ENCODE measurements at regions not wholly inside any gene's neighbourhood (a gene's known extent, or its start where the extent isn't known, plus 50 kb on each side); places are given as distances from the start of the nearest gene placed in this dataset.

- H3K9ac ChIP-seq (ENCODE audit: insufficient read depth, low read length): no peak overlapping the region
- H3K4me3 ChIP-seq (replicated peaks in 1 of 4; ENCODE audit: control extremely low read depth in 1 of 4, insufficient read depth in 1 of 4, low read depth in 3 of 4, low read length in 4 of 4): no peak overlapping the region
- H3K4me1 ChIP-seq (ENCODE audit: control insufficient read depth, extremely low read depth, insufficient read depth, low read length): no peaks in the 10 kb centered on the region
- H3K36me3 ChIP-seq (ENCODE audit: control insufficient read depth, insufficient read depth, low read length): no peaks in the 10 kb centered on the region
- no peak for TF ChIP-seq EZH2 (IDR thresholded peaks at IDR 0.05; ENCODE audit: low read length, missing control alignments)
- no peak for TF ChIP-seq CTCF (conservative IDR thresholded peaks at IDR 0.05 in 1 of 2, IDR thresholded peaks at IDR 0.05 in 1 of 2; ENCODE audit: low read depth in 1 of 2, low read length in 2 of 2)
- H3K9me3 ChIP-seq (ENCODE audit: control insufficient read depth, insufficient read depth, low read depth, low read length): no peaks in the 10 kb centered on the region
- DNase-seq (ENCODE audit: low read depth in 2 of 2): no peak
- H3K4me2 ChIP-seq (ENCODE audit: extremely low read depth, insufficient read depth, low read length): no peak overlapping the region
- H3K79me2 ChIP-seq (ENCODE audit: control insufficient read depth, insufficient read depth, low read length): no peaks in the 10 kb centered on the region
- no peaks in the 10 kb centered on the region for H3K27me3 ChIP-seq (ENCODE audit: control insufficient read depth, insufficient read depth, low read length)
- H4K20me1 ChIP-seq (ENCODE audit: control insufficient read depth, extremely low read depth, insufficient read depth, low read length): no peaks in the 10 kb centered on the region
- H3K27ac ChIP-seq (ENCODE audit: insufficient read depth, low read length): no peak overlapping the region
- H2AFZ ChIP-seq (ENCODE audit: low read length): no peak overlapping the region
These were observed 94.0 kb upstream of the GNAO1 start for GRCh38 chr16:56097306-56097705.

GRCh38 chr16:56094231-56094630 lies 97.1 kb upstream of the GNAO1 start:
- Histone ChIP-seq H4K20me1 (ENCODE audit: control insufficient read depth, extremely low read depth, insufficient read depth, low read length) (no peaks in the 10 kb centered on the region), H3K4me3 (replicated peaks in 1 of 4; ENCODE audit: control extremely low read depth in 1 of 4, insufficient read depth in 1 of 4, low read depth in 3 of 4, low read length in 4 of 4) (no peak overlapping the region), H3K4me1 (ENCODE audit: control insufficient read depth, extremely low read depth, insufficient read depth, low read length) (no peaks in the 10 kb centered on the region), H3K4me2 (ENCODE audit: extremely low read depth, insufficient read depth, low read length) (no peak overlapping the region), H3K79me2 (ENCODE audit: control insufficient read depth, insufficient read depth, low read length) (no peaks in the 10 kb centered on the region), H3K9me3 (ENCODE audit: control insufficient read depth, insufficient read depth, low read depth, low read length) (no peaks in the 10 kb centered on the region), H3K27me3 (ENCODE audit: control insufficient read depth, insufficient read depth, low read length) (no peaks in the 10 kb centered on the region), H3K36me3 (ENCODE audit: control insufficient read depth, insufficient read depth, low read length) (no peaks in the 10 kb centered on the region), H3K9ac (ENCODE audit: insufficient read depth, low read length) (no peak overlapping the region), H2AFZ (ENCODE audit: low read length) (no peak overlapping the region), H3K27ac (ENCODE audit: insufficient read depth, low read length) (no peak overlapping the region)
- no peak for TF ChIP-seq EZH2 (IDR thresholded peaks at IDR 0.05; ENCODE audit: low read length, missing control alignments)
- no peak for TF ChIP-seq CTCF (conservative IDR thresholded peaks at IDR 0.05 in 1 of 2, IDR thresholded peaks at IDR 0.05 in 1 of 2; ENCODE audit: low read depth in 1 of 2, low read length in 2 of 2)
- no peak for DNase-seq (ENCODE audit: low read depth in 2 of 2)

- no peak overlapping the region for H3K4me3 ChIP-seq (replicated peaks in 1 of 4; ENCODE audit: control extremely low read depth in 1 of 4, insufficient read depth in 1 of 4, low read depth in 3 of 4, low read length in 4 of 4)
- no peaks in the 10 kb centered on the region for H3K27me3 ChIP-seq (ENCODE audit: control insufficient read depth, insufficient read depth, low read length)
- no peaks in the 10 kb centered on the region for H4K20me1 ChIP-seq (ENCODE audit: control insufficient read depth, extremely low read depth, insufficient read depth, low read length)
- no peaks in the 10 kb centered on the region for H3K36me3 ChIP-seq (ENCODE audit: control insufficient read depth, insufficient read depth, low read length)
- no peak for DNase-seq (ENCODE audit: low read depth in 2 of 2)
- no peak overlapping the region for H3K27ac ChIP-seq (ENCODE audit: insufficient read depth, low read length)
- no peaks in the 10 kb centered on the region for H3K79me2 ChIP-seq (ENCODE audit: control insufficient read depth, insufficient read depth, low read length)
- H3K9me3 ChIP-seq (ENCODE audit: control insufficient read depth, insufficient read depth, low read depth, low read length): no peaks in the 10 kb centered on the region
- TF ChIP-seq EZH2 (IDR thresholded peaks at IDR 0.05; ENCODE audit: low read length, missing control alignments) (no peak), CTCF (conservative IDR thresholded peaks at IDR 0.05 in 1 of 2, IDR thresholded peaks at IDR 0.05 in 1 of 2; ENCODE audit: low read depth in 1 of 2, low read length in 2 of 2) (no peak)
- H3K4me2 ChIP-seq (ENCODE audit: extremely low read depth, insufficient read depth, low read length): no peak overlapping the region
- H3K4me1 ChIP-seq (ENCODE audit: control insufficient read depth, extremely low read depth, insufficient read depth, low read length): no peaks in the 10 kb centered on the region
- H2AFZ ChIP-seq (ENCODE audit: low read length): no peak overlapping the region
- H3K9ac ChIP-seq (ENCODE audit: insufficient read depth, low read length): no peak overlapping the region
These were observed 98.2 kb upstream of the GNAO1 start for GRCh38 chr16:56093055-56093454.
